SK-N-SH (cell line): ENCODE measurements at regions not wholly inside any gene's neighbourhood (a gene's known extent, or its start where the extent isn't known, plus 50 kb on each side); places are given as distances from the start of the nearest gene placed in this dataset.

Source experiments
- CTCF ChIA-PET: fragments of 300-600, 350-600 bp; formaldehyde crosslinking; extraction: SDS; loops from one replicate; lab custom pipeline; 2021; lab: Yijun Ruan, JAX
- POLR2A ChIA-PET: fragments of 350-600 bp; sonication (Branson Sonifier 250); formaldehyde crosslinking; extraction: SDS; loops from one replicate; lab custom pipeline; 2020; ENCODE audit warnings: antibody characterized with exemption, inconsistent platforms; lab: Yijun Ruan, JAX
- DNase-seq: peaks from one replicate; pipeline ENCODE4 v3.0.0; 2012
- H2AFZ ChIP-seq: fragments of 200-600 bp; sonication (generic); 2 replicates; pipeline ENCODE4 v1.8.1; 2016; ENCODE audit warnings: antibody characterized with exemption, mild to moderate bottlenecking, low read depth
- H3F3A ChIP-seq: fragments of 200-600 bp; sonication (generic); replicated peaks from 2 replicates; pipeline ENCODE3; 2016; ENCODE audit warnings: antibody characterized with exemption, mild to moderate bottlenecking; ENCODE audit not compliant: insufficient read depth
- H3K27ac ChIP-seq, 2 experiments: fragments of 200-500 bp in 1 of 2; fragments of 200-600 bp in 1 of 2; sonication (Bioruptor generic) in 1 of 2; sonication (generic), shearing (Covaris generic) in 1 of 2; 2 replicates each; pipeline versions ENCODE4 v1.5.1 to v1.6.1; 2014 to 2016; ENCODE audit warnings: low read depth in 2 of 2, inconsistent platforms in 1 of 2, low read length in 1 of 2, mild to moderate bottlenecking in 1 of 2, mixed read lengths in 1 of 2
- H3K27me3 ChIP-seq: fragments of 200-600 bp; sonication (generic), shearing (Covaris generic); 2 replicates; pipeline ENCODE4 v1.6.1; 2016; ENCODE audit warnings: mixed run types; ENCODE audit not compliant: insufficient read depth
- H3K36me3 ChIP-seq, 2 experiments: fragments of 200-500 bp in 1 of 2; fragments of 200-600 bp in 1 of 2; sonication (Bioruptor generic) in 1 of 2; sonication (generic) in 1 of 2; replicated peaks in 1 of 2; 2 replicates each; pipeline versions ENCODE3 to v1.5.1; 2014 to 2016; ENCODE audit warnings: low read length in 1 of 2, mild to moderate bottlenecking in 1 of 2; ENCODE audit not compliant: insufficient read depth in 2 of 2, control insufficient read depth in 1 of 2
- H3K4me1 ChIP-seq, 2 experiments: fragments of 200-500 bp in 1 of 2; fragments of 200-600 bp in 1 of 2; sonication (Bioruptor generic) in 1 of 2; sonication (generic), shearing (Covaris generic) in 1 of 2; 2 replicates each; pipeline versions ENCODE4 v1.5.1 to v1.6.1; 2014 to 2016; ENCODE audit warnings: low read depth in 1 of 2, low read length in 1 of 2, mixed run types in 1 of 2; ENCODE audit not compliant: insufficient read depth in 2 of 2, control insufficient read depth in 1 of 2
- H3K4me2 ChIP-seq: fragments of 200-600 bp; sonication (generic), shearing (Covaris generic); 2 replicates; pipeline ENCODE4 v1.6.1; 2017; ENCODE audit warnings: mixed run types
- H3K4me3 ChIP-seq, 2 experiments: fragments of 200-500 bp in 1 of 2; fragments of 200-600 bp in 1 of 2; sonication (Bioruptor generic) in 1 of 2; sonication (generic), shearing (Covaris generic) in 1 of 2; 2 replicates each; pipeline versions ENCODE4 v1.5.1 to v1.8.1; 2014 to 2016; ENCODE audit warnings: low read depth in 2 of 2, inconsistent platforms in 1 of 2, low read length in 1 of 2, mild to moderate bottlenecking in 1 of 2, mixed read lengths in 1 of 2, moderate library complexity in 1 of 2
- H3K79me2 ChIP-seq: fragments of 200-600 bp; sonication (generic); 2 replicates; pipeline ENCODE4 v1.8.1; 2017; ENCODE audit warnings: mild to moderate bottlenecking; ENCODE audit not compliant: insufficient read depth
- H3K9ac ChIP-seq: fragments of 200-600 bp; sonication (generic); 2 replicates; pipeline ENCODE4 v1.6.1; 2017; ENCODE audit warnings: mixed run types
- H3K9me2 ChIP-seq: fragments of 200-600 bp; sonication (generic); 2 replicates; pipeline ENCODE4 v1.6.1; 2017; ENCODE audit warnings: mixed run types
- H3K9me3 ChIP-seq: fragments of 200-600 bp; sonication (generic); 2 replicates; pipeline ENCODE4 v1.6.1; 2017; ENCODE audit warnings: mixed run types, mild to moderate bottlenecking, moderate library complexity
- H4K20me1 ChIP-seq: fragments of 200-600 bp; sonication (generic); 2 replicates; pipeline ENCODE4 v1.6.1; 2017; ENCODE audit warnings: mild to moderate bottlenecking, mixed run types; ENCODE audit not compliant: insufficient read depth
- CHD2 ChIP-seq: fragments of 150-350 bp; IDR thresholded peaks from 2 replicates; pipeline ENCODE4 v1.6.1; 2018; ENCODE audit warnings: low read length; ENCODE audit not compliant: partially characterized antibody
- FOSL2 ChIP-seq: IDR thresholded peaks from 2 replicates; pipeline ENCODE4 v1.4.0; 2012; ENCODE audit warnings: low read depth, mild to moderate bottlenecking, moderate library complexity, borderline replicate concordance
- FOXJ3 ChIP-seq: sonication (generic); formaldehyde crosslinking; IDR thresholded peaks from 2 replicates; pipeline ENCODE4 v1.5.1; 2020; ENCODE audit warnings: mild to moderate bottlenecking, missing genetic modification reagents
- FOXM1 ChIP-seq: IDR thresholded peaks from 2 replicates; pipeline ENCODE4 v1.4.0; 2012; ENCODE audit warnings: low read depth, mild to moderate bottlenecking
- GATA2 ChIP-seq: sonication (generic); formaldehyde crosslinking; IDR thresholded peaks from 2 replicates; pipeline ENCODE4 v1.5.0; 2020; ENCODE audit warnings: mild to moderate bottlenecking, missing genetic modification reagents
- IRF3 ChIP-seq: fragments of 150-350 bp; IDR thresholded peaks from 2 replicates; pipeline ENCODE4 v1.6.1; 2016; ENCODE audit warnings: mild to moderate bottlenecking, low read depth, low read length
- NRF1 ChIP-seq: IDR thresholded peaks from 2 replicates; pipeline ENCODE4 v1.6.1; 2012; ENCODE audit warnings: low read depth, mild to moderate bottlenecking, low read length
- REST ChIP-seq: IDR thresholded peaks from 2 replicates; pipeline ENCODE4 v1.6.1; 2012; ENCODE audit warnings: mild to moderate bottlenecking, low read depth, low read length, moderate library complexity
- RFX5 ChIP-seq: IDR thresholded peaks from 2 replicates; pipeline ENCODE4 v1.6.1; 2012; ENCODE audit warnings: mild to moderate bottlenecking, improper control_type of control experiment, low read length
- RXRA ChIP-seq: IDR thresholded peaks from 2 replicates; pipeline ENCODE4 v1.4.0; 2012; ENCODE audit warnings: low read depth, mild to moderate bottlenecking, borderline replicate concordance
- TAF1 ChIP-seq: IDR thresholded peaks from 2 replicates; pipeline ENCODE4 v1.6.1; 2012; ENCODE audit warnings: low read depth, mild to moderate bottlenecking, low read length, moderate library complexity, borderline replicate concordance
- TCF12 ChIP-seq: IDR thresholded peaks from 2 replicates; pipeline ENCODE4 v1.4.0; 2012
- YY1 ChIP-seq: IDR thresholded peaks from 2 replicates; pipeline ENCODE4 v1.4.0; 2012; ENCODE audit warnings: low read depth, mild to moderate bottlenecking
- WGBS: methylation state at CpG from one replicate; pipeline ENCODE4 v1.1.6; 2017; ENCODE audit warnings: low lambda C conversion rate; 5-methylcytosine and 5-hydroxymethylcytosine counted together
- TF ChIP-seq, protein P1 (sequence below): IDR thresholded peaks from 2 replicates; pipeline ENCODE4 v1.4.0; 2012; ENCODE audit warnings: low read depth, borderline replicate concordance
- TF ChIP-seq, protein P2 (sequence below): fragments of 200-600 bp; sonication (generic); IDR thresholded peaks from 2 replicates; pipeline ENCODE4 v1.6.1; 2017; ENCODE audit warnings: antibody characterized with exemption, mild to moderate bottlenecking, moderate library complexity

- TF ChIP-seq TCF12 (no peak), CHD2 (no peak), NRF1 (no peak), FOXJ3 (CRISPR knock-in tag) (no peak), GATA2 (no peak), RFX5 (no peak), REST (no peak), TAF1 (no peak), IRF3 (no peak), RXRA (no peak), YY1 (no peak), FOSL2 (no peak), FOXM1 (no peak)
- TF ChIP-seq, protein P1, sequence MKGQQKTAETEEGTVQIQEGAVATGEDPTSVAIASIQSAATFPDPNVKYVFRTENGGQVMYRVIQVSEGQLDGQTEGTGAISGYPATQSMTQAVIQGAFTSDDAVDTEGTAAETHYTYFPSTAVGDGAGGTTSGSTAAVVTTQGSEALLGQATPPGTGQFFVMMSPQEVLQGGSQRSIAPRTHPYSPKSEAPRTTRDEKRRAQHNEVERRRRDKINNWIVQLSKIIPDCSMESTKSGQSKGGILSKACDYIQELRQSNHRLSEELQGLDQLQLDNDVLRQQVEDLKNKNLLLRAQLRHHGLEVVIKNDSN = no peak
- TF ChIP-seq, protein P2, sequence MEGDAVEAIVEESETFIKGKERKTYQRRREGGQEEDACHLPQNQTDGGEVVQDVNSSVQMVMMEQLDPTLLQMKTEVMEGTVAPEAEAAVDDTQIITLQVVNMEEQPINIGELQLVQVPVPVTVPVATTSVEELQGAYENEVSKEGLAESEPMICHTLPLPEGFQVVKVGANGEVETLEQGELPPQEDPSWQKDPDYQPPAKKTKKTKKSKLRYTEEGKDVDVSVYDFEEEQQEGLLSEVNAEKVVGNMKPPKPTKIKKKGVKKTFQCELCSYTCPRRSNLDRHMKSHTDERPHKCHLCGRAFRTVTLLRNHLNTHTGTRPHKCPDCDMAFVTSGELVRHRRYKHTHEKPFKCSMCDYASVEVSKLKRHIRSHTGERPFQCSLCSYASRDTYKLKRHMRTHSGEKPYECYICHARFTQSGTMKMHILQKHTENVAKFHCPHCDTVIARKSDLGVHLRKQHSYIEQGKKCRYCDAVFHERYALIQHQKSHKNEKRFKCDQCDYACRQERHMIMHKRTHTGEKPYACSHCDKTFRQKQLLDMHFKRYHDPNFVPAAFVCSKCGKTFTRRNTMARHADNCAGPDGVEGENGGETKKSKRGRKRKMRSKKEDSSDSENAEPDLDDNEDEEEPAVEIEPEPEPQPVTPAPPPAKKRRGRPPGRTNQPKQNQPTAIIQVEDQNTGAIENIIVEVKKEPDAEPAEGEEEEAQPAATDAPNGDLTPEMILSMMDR = no peak
- Histone ChIP-seq H3K36me3 (no peaks in the 10 kb centered on the region), H4K20me1 (no peaks in the 10 kb centered on the region), H3K4me3 (no peak overlapping the region), H3K27ac (no peak overlapping the region), H3K9me3 (no peaks in the 10 kb centered on the region), H3F3A (no peaks in the 10 kb centered on the region), H3K4me2 (no peak overlapping the region), H3K9me2 (no peaks in the 10 kb centered on the region), H3K79me2 (no peaks in the 10 kb centered on the region), H3K27me3 (no peaks in the 10 kb centered on the region), H3K4me1 (peaks cover 0 to 7% of the 10 kb centered on the region in 2 experiments; a peak in 1 of 4 replicates), H2AFZ (no peak overlapping the region), H3K9ac (no peak overlapping the region)
- peak; percentile 18 for DNase-seq
- CTCF ChIA-PET = interaction anchor here (0.7 to 7.3 kb wide), 16 partner anchors 9 to 145 kb away, joined by 3 to 64 read pairs (median 5); partner anchors contain the start of gene SOCS3
- POLR2A ChIA-PET = no interaction called here
- 84% methylated on average over 7 of the region's 7 CpGs for WGBS
Measured at GRCh38 chr17:78290721-78291120, 59.3 kb downstream of the TMEM235 start.
